Left lobe of liver (tissue), 2 donors: ENCODE measurements at regions not wholly inside any gene's neighbourhood (a gene's known extent, or its start where the extent isn't known, plus 50 kb on each side); places are given as distances from the start of the nearest gene placed in this dataset.
"Not testable (repeated sequence)": the region's sequence is repeated elsewhere in the genome, so short reads cannot be mapped to it uniquely, and the experiment has no call there.

Source experiments
- ATAC-seq: fragments of 200-7000 bp; cut with Tn5 transposase; one replicate; pipeline ENCODE4 v1.9.1; 2020; ENCODE audit warnings: mild to moderate bottlenecking, moderate library complexity
- DNase-seq: peaks from one replicate; pipeline ENCODE4 v3.0.0-alpha.2; 2020; ENCODE audit warnings: low spot score
- donor health status: DM: no; HTN: no; CAD: no; lungs with moderate emphysema.
- donor health status: DM: no; HTN: yes; CAD: no.

DNA sequence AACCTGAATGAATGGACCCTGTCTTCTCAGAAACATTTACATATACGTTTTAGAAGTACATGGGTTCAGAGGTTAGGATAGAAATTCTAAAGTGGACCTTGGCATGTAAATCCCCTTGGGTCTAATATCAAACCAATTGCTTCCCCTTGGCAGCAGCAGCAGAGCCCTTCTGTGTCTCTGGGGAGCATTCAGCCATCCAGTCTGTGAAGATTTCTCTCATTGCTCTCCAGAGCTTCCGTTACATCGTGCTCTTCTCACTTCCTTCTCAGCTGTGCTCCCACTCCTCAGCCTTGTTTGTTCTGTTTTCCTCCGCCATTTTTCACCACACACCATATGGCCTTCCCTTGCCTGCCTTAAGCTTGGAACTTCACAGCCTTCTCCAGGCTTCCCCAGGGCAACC is 61.5 kb upstream of the ATP1B1 start:
- DNase-seq (no peak), ATAC-seq (no peak)

DNA sequence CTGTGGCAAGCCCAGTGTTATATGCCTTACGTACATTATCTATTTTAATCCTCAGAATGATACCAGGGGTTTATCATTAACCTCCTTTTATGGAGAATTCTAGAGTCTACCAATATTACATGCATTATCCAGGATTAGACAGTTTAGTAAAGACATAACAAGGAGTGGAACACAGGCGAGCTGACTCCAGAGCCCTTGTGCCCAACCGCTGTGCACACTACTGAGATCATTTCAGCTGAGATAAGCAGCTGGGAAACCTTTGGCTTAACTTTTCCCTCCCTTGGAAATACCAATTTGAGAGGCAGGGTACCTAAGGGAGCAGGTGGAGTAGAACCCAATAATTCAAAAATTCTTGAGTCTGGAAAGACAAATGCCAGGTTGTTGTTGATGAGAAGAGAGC is 59.8 kb upstream of the ATP1B1 start:
- ATAC-seq: no peak
- no peak for DNase-seq

DNA sequence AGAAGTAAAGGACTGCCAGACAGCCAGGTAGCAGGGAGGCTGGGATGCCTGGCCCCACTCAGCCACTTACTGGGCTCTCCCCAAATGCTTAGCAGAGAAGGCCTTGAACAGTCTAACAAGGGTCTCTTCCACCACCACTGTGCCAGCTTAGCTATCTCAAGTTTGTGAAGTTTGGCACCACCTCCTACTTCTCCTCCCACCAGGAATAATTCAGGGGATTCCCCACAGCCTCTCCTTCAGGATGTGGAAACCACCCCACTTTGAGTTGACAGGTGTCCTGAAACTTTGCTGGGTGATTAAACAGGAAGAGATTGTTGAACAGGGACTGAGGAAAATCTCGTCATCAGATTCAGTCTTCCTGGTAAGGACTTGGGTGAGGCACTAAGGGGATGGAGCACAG is 59.4 kb upstream of the ATP1B1 start:
- ATAC-seq: no peak
- DNase-seq: no peak

DNA sequence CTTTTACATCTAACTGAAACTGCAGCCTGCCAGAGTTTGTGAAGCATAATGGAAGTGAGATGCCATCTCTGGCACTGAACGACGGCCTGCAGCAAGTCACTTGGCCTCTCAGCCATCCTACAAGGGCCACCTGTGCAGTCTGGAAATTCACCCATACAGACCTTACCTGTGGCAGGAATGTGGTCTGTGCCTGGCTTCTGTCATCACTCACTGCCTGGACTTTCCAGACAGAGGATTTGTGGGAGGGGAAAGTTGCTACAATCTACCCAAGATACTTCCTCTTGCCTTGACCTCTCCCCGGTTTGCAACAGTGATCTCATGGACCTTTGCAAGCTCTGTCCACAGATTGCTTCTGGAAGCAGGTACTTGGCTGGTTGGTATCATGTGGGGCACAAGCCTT is 58.4 kb upstream of the ATP1B1 start:
- DNase-seq (no peak), ATAC-seq (no peak)

DNA sequence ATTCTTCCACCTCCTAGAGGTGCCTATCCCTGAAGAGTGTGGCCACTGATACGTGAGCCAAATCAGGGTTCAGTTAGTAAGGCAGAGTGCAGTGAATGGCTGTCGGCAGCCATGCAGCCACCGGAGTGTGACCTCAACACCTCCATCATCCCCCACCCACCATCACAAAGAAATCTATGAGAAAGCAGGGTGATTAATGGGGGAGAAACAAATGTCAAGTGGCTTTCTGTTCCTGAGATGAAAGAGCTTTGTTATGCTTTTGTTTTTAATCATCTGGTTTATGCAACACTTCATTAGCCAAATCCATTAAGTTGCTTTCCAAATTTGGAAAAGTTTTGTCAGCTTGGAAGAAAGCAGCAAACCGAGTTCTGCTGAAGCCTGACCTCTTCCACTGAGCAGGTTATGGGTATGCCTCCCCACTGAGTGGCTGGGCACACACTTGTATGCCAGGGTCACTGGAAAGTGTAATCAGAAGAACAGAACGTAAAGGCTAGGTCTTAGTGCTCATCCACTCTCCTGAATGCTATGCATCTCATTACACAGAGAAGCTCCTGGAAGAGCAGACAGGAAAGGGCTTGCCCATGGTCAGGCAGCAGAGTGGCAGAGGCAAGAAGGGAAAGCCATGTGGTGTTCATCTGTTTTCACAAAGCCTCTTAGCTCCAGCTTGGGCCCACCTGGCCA is 57.1 kb upstream of the ATP1B1 start:
- DNase-seq (no peak), ATAC-seq (no peak)

DNA sequence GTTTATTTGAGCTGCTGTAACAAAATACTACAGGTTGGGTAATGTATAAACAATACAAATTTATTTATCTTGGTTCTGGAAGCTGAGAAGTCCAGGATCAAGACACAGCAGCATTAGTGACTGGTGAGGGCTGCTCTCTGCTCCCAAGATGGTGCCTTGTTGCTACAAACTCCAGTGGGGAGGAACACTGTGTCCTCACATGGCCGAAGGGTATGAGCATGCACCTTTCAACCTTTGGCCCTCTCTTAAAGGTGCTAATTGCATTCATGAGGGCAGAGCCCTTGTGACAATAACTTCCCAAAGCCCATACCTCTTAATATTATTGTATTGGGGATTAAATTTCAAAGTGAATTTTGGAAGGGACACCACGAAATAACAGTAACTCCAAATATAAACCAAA is 55.3 kb upstream of the ATP1B1 start:
- no peak for ATAC-seq

DNA sequence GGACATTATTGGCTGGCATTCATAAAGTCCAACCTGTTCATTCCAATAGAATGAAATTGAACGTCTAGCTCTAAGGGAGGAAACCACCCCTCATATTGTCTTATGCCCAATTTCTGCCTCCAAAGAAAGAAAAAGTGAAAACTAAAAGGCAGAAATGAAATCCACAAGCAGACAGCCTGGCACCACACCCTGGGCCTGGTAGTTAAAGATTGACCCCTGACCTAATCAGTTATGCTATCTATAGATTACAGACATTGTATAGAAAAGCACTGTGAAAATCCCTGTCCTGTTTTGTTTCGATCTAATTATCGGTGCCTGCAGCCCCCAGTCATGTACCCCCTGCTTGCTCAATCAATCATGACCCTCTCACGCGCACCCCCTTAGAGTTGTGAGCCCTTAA is 54.3 kb upstream of the ATP1B1 start:
- not testable (repeated sequence) for ATAC-seq, DNase-seq

More for the DNA sequence above, 55.3 kb upstream of the ATP1B1 start:
- no peak for DNase-seq

DNA sequence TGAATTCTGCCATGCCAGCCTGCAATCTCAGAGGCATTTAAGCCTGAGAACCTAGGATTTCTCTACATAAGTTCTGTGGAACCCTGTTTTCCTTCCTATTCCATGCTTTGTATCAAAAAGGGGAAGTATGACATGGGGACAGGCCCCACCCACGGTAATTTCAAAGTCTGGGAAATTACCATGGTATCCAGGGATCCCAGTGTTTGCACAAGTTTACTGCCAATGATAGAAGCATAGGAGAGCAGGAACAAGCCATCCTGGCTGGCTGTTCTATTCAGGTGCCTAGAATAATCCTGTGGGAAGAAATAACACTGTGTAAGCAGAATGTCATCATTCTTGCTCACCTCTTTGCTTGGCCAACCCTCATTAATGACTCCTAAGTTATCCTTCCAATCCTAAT is 53.8 kb upstream of the ATP1B1 start:
- ATAC-seq: no peak
- no peak for DNase-seq

DNA sequence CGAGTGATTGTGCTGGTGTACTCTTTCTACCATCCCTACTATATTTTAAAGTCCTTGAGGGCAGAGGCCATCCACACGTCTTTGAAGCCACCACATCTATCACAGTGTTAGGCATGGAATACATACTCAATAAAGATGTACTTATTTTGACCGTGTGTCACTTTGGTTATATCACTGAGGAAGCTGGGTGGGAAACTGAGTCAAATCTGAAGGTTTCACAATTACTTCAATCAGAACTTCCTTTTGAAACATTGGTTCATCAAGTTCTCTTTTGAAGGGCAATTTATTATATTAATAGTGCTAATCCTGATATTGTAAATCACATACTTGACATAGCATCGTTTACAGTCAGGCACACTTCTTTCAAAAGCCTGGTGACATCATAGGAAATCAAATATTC is 53.3 kb upstream of the ATP1B1 start:
- DNase-seq (no peak), ATAC-seq (no peak)
